Erythroblast (primary cell): ENCODE measurements at regions not wholly inside any gene's neighbourhood (a gene's known extent, or its start where the extent isn't known, plus 50 kb on each side); places are given as distances from the start of the nearest gene placed in this dataset.

Source experiments
- GATA1 ChIP-seq: IDR thresholded peaks from 2 replicates; pipeline ENCODE4 v1.6.1; 2011; ENCODE audit warnings: low read depth, mild to moderate bottlenecking, control low read depth, low read length, moderate library complexity
- POLR2A ChIP-seq: IDR thresholded peaks from 2 replicates; pipeline ENCODE4 v1.6.1; 2011; ENCODE audit warnings: mild to moderate bottlenecking, low read length

- TF ChIP-seq POLR2A (no peak), GATA1 (no peak)
Measured at GRCh38 chr19:34847393-34847792, 74.4 kb upstream of the ZNF599 start.
